Mucosa of gallbladder (tissue), 1 donor: ENCODE measurements at regions not wholly inside any gene's neighbourhood (a gene's known extent, or its start where the extent isn't known, plus 50 kb on each side); places are given as distances from the start of the nearest gene placed in this dataset.
A peak's percentile ranks its signal among the peaks of the same experiment; 100 is the strongest.

Experiments
- DNase-seq: peaks from one replicate; pipeline ENCODE4 v3.0.0-alpha.2; 2020; ENCODE audit warnings: low spot score
- donor health status: DM: no; HTN: no; CAD: no.

DNA sequence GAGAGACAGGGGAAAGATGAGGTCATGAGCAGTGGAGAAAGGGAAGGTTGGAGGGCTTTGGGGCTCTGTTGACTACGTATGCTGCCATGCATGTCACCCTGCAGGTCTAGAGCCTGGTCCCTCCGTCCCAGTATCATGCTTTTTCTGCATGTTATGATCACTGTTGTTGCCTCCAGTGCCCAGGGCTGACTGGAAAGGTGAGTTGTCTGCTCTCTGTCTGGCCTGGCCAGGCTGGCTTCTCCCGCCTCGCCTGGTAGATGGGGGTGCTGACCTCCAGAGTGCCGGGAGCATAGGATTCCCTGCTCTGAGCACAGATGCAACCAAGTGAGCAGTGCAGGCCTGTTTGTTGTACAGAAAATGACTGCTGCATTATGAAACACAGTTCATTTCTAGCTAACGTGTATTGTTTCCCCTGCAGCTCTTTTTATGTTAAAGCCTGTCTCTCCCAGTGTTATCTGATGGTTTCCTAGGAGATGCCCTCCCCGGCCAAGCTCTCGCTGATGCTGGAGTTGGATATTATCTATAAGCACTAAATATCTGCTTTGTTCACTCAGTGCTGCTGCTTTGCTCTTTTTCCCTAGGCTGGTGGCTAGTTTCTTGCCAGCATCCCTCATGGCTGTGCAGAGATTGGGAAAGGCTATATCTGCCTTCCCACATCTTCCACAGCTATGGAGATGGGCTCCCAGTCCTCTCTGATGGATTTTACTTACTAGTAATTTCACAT is 158.2 kb downstream of the TDRD15 start:
- no peak for DNase-seq

DNA sequence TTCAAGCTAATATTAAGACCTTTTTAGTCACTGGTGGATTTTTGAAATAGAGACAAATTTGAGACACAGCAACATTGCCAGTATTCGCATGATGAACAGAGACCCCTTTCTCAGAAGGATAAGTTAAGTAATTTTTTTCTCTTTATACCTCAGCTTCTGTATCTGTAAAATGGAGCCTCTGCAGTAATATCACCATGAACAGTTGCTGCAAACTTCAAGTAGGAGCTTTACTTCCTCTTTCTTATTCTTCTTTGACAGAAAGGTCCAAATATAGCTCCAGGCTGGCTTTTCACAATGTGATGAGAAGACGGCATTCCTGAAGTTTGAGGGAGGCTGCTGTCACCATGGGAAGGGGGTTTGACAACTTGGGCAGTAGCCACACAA is 158.7 kb downstream of the TDRD15 start:
- no peak for DNase-seq

DNA sequence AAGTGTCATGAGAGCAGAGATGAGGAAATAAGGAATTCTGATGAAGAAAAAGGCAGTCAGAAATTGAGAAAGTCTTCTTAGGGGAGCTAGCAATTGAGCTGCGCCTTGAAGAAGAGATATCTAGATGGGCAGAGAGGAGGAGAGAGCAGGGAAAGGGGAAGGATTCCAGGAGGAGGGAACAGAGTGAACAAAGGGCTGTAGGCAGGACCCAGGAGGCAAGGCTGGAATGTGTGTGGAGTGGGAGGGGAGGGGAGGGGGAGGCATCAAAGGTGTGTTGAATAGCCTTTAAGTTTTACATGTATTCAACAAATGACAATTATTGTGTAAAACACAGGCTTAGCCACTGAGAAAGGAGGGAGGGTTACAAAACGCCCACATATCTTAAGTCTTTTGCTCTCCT is 164.5 kb downstream of the TDRD15 start:
- DNase-seq: no peak

DNA sequence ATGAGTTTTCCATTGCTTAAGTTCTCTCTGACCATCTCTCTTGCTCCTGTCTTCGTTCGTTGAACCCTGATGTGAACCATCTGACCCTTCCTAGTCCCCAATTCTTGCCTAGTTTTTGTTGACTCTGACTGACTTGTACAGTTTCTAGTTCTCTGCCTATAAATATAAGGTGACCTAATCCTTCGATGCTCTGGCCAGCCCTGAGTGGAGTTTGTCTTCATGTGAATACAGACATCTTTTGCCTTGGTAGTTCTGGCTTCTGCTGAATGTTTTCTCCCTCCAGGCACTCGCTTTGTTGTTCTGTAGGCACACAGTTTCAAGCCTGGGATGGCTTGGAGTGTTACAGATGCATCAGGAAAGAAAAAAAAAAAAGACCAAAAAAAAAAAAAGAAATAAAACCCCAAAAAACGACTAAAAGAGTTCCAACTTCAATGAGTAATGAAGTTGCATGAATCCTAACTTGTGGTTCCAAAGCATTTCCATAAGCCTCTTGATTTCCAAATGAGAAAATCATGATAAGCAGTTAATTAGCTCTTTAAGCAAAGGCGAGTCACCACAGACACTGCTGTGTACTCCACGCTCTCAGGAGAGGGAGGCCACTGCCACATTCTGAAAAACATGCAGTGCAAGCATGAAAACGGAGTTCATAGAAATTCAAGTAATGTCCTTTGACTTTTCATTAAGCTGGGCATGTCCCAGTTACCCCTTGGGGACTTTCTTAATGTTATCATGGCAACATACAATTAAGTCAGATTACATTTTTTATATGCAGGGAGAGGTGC is 165.2 kb downstream of the TDRD15 start:
- DNase-seq: no peak

DNA sequence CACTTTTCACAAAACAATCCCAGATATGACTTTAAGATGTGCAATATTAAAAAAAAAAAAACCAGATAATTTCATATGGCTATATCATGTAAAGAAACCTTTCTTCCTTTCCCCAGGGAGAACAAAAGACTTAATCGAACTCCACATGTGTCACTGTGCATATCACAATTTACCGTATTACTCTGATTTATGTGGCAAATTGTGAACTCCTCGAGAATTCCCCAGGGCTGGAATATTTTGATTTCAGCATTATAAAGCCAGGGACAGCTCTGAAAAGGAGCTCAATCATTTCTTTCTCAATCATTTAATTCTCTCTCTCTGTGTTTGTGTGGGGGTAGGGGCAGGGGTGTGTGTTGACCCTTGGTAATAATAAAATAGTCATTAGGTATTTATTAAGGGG is 165.8 kb downstream of the TDRD15 start:
- DNase-seq: no peak

DNA sequence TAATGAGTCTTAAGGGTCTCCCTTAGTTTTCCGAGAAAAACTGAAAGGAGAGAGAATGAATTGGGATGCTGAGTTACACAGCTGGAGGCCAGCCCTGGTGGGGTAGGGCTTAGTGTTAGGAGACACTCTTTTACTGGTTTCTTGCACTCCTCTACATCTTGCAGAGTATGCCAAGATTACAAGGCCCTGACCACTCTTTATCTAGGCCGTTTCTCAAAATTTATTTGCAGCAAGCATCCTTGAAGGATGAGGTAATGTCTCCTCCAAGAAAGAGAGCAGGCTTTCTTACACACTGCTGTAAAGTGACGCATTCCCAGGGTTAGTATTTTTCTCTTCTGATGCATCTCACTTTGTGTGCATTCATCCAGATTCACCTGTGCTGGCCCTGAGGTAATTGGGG is 166.2 kb downstream of the TDRD15 start:
- DNase-seq: no peak

DNA sequence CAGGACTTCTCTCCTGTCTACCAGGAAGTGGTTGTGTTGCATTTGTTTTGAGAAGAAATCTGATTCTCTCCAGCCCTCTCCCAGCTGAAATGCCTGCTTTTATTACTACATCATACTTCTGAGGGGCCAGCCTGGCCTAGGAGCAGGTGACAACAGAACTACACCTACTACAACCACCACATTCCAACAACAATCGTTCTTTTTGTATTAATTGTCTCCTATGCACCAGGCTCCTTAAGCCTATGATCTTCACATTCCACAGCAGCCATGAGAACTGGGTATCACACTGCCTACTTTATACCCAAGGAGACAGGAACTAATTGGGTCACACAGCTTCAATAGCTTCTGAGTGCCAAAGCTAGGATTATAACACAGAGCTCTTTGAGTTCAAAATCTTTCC is 167.7 kb downstream of the TDRD15 start:
- no peak for DNase-seq

DNA sequence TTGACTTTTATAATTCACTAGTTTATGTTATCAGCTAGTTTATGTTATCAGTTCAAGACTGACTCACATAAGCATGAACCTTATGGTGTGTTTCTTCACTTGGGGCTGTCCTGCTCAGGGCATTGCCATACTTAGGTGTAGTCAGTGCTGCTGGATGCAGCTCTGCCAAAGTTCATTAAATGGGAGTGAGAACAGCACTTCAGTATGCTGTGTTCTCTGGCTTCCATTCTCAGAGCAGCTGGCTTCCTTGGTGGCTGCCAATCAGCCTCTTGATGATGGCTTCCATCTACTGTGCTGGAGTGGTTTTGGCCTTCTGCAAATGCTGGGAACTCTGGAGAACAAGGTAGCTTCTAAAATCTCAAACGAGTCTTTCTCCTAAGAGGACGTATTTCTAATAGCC is 170.7 kb downstream of the TDRD15 start:
- no peak for DNase-seq

DNA sequence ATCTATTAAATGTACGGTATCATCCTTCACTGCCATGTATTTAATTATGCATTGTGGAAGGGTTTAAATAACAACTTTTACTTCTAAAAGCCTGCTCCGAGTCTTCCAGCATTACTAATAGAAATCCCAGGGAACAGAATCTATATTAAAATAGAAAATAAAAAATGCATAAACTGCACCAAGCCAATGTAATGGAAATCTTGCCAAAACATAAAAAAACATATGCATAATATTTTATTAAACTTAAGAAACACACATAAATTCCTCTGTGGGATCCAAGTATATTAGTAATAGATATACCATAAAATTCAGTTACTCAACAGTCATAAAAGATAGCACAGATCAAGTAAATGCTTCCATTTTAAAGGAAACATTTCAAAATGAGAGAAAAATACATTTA is 175.6 kb downstream of the TDRD15 start:
- DNase-seq: no peak

DNA sequence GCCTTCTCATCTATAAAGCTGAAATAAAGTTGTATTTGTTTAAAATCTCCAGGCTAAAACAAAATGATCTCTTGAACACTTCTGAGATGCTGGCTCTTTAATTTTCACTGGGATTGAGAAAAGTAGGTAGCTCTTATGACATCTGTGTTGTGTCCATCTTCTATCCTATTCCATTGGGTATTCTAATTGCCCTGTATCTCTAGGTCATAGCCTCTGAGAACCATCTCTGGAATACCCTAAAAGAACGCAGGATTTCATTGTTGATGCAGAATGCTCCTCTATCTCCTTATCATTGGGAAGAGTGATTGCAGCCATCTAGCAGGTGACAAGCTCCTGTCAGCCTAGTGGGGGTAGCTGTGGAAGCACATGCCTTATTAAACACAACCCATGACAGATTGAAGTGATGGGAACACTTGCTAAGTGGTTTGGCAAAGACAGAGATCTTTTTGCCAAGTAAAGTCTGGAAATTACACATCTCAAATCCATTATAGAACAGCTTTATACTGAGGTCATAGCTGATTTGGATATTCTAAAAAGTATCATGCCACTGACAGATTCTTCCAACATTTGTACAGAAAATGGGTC is 178.2 kb downstream of the TDRD15 start:
- DNase-seq: no peak

DNA sequence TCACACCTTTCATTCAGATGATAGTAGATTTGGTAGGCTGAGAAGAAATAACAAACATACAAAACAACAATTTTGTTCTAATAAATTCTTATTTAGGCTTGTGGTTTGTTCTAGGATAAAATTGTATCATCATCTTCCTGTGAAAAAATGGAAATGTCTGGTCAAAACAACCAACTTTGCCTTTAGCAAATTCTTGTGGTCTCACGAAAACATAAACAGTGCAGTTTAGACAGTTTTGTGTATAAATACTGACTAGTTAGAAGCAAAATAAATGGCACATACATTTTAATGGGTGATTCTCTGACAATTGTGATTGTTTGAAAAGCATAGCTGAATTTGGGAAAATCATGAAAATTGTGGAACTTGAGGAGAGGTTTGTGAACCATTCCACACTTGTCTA is 180.1 kb downstream of the TDRD15 start:
- no peak for DNase-seq

DNA sequence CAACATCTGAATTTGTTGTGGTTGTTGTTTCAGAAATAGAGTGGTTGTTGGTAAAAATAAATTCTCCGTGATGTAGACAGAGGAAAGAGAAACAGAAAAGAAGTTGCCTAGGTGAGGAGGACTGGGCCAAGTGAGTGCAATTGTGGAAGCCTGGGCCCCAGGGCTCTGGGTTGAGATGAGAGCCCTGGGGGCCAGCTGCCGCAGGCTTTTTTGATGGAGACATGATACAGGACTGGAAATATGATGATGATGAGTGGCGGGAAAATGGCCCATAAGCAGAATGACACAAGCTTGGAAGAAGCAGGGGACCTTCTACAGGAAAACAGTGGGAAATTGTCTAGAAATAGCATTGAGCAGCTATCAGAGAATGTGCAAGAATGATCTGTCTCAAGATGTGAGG is 181.8 kb downstream of the TDRD15 start:
- DNase-seq: no peak

DNA sequence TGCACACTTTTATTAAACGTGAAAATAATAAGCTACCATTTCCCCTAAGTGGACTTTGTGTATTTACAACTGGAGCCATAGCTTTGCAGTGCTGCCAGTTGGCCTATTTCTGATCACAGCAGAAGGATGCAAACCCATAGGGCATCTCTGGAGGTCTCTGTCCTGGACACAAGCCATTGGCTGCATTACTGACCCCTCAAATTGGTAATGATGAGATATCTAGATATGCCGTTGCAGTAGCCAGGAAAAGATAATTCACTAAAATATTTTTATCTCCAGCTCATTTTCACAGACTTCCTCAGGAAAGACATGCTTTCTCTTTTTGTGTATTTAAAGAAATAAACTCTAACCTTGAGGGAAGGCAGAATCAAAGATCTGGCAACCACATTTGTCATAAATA is 182.5 kb downstream of the TDRD15 start:
- no peak for DNase-seq

DNA sequence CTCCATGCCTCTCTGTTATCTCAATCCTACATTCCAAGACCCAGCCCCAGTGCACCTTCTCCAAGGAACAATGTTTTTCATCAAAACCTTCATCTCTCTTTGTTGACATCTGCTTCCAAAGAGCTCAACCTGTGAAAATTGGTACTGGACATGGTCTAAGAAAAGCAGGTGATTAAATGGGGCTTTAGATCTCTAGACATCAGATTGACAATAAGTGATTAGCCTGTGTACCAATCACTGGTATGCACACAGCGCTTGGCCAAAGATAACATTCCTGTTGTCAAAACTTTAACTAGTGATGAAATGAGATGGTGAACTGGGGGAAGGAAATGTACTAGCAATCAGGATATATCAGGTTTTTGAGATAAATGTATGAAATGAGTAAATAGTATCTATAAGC is 183.3 kb downstream of the TDRD15 start:
- no peak for DNase-seq

DNA sequence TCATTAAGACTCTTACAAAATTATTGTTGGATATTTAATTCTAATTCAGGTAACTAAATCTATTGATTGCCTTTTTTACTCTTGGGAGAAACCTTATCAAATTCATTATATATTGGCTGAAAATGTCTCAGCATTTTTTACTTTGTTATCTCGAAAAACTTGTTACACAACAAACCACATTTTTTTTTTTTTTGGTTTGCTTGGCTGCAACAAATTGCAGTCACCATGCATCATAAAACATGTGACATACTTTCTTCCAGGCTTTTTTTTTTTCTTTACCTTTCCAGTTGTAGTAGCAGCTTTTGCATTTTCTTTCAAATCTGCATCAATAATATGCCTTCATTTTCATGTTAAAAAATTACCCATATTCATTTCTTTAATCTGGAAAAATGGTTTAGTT is 186.7 kb downstream of the TDRD15 start:
- DNase-seq: no peak

DNA sequence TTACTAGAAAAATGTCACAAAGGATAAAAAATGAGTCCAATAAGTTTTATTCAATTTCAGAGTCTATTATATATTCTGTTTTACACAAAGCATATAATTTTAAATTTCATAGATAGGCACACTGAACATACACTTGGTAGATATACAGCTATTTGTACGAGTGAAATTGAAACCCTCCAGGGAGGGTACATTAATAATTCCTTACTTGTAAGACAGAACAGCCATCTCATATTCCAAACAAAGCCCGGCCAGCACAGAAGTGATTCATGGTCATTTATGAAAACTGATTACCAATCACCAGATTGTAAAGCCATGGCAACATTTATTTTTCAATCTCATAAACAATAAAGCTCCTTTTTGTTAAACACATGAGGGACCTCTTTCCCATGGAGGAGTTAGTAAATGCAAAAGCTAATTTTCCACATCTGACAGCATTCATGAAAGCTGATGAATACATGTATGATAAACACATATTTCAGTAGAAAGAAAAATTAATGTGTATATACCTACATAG is 190.6 kb downstream of the TDRD15 start:
- no peak for DNase-seq

DNA sequence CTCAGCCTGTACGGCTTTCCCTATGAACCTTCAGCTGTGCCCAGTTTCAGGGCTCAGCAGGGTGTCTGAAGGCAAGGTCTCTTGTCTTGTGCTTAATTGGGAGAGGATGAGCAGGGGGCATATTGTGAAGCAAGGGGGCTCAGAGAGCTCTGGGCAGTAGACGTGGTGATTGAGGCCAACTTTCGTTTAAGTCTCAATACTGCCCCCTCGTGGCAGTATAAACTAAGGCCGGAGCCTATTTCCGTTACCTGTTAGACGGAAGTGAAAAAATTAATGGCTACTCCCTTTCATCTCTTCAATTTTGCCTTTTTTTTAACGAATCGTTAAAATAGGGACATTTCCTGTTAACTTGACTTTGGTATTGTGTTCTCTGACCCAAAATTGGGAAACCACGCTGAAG is 193.4 kb downstream of the TDRD15 start:
- DNase-seq: peak; percentile 47

DNA sequence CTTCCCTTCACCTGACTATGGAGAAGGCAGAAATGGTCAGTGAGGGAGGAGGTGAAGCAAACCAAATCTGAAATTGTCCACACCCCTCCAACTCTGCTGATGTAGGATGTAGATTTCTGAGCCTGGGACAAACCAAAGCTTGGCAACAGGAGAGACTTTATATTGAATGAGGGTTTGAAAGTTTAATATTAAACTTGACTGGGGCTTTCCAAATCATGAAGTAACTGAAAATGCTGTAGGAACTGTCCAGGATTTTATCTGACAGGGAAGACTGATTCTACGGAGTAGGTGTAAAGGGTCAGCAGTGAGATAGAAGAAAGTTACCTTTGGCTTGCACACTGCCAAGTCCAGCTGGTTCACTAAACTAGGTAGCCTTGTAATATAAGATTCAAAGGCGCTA is 194.5 kb downstream of the TDRD15 start:
- DNase-seq: no peak

DNA sequence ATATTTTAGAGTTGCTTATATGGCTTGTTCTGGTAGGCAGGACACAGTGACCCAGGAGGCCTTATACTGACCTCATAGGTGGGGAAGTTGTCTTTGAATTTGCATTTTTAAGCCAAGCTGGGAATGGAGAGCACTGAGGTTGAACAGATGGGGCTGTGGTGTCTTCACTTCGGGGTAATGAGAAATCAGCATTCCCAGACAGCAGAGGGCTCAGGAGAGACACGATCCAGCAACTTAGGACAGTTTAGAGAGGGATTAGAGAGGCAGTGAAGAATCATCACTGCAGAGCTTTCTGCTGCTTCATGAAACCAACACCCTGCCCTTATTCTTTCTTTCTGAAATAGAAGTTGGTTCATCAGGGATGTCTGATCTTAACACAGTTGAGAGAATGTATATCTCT is 202.4 kb downstream of the TDRD15 start:
- DNase-seq: no peak

DNA sequence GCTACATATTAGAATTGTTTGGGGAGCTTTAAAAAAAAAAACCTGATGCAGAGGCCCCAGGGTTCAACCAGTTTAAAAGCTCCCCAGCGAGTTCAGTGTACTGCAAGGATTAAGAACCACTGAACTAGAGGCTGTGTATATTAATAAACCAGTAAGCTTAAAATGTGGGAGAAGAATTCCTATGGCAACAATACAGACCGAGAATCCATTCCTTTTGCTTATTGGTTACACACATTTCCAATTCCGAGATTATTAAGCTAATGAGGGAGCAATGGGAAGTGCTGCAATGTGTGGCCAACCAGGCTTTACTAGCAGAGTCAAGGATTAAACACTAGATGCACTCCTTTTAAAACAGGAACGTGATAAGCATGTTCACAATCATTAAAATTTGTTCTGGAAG is 204.4 kb downstream of the TDRD15 start:
- no peak for DNase-seq

DNA sequence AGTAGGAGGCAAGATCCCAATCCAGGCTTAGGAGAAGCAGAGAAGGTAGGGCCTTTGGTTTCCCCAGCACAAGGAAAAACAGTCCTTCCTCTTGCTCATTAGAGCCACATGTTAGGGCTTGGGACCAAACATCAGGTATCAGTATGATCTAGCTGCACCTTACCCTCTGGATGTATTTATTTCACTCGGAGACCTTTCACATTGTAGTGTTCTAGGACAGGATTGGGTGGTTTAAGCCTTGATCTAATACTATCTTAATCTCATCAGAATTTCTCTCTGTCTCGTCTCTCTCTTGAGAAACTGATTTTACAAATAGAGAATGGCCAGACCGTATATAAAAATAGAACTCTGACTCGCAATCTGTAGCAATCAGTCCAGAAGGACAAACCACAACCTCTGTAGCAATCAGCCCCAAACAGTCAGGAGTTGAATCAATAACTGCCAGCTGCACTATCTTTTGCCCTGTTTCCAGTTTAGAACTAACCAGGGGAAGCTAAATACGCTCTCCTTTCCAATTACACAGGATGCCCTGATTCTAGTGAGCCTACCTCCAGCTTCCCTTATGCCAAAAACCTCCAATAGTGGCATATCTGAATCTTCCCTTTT is 207.1 kb downstream of the TDRD15 start:
- DNase-seq: no peak

DNA sequence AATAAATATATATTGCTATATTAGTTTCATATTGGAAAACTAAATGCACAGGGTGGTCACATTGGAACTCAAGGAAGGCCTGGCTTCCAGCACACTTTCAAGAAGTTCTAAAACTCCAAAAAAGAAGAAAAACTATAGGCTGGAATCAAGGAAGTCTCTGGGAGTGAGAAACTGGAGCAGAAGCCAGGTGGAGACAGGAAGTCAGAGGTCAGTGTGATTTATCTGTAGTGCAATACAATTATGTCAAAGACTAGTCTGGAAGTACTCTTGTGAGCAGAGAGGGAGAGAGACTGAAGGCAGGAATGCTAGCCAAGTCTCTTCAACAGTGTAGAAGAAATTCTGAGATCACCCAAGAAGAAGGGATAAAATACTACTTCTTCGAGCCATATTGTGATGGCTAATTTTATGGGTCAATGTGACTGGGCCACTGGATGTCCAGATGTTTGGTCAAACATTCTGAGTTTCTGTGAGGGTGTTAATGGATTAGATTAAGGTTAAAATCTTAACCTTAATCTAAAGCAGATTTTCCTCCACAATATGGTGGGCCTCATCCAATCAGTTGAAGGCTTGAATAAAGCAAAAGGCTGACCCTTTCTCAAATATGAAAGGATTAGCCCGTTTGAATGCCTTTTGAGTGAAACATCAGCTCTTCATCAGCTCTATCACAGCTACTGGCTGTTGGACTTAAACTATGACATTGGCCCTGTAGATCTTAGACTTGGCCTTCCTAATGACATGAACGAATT is 208.0 kb downstream of the TDRD15 start:
- DNase-seq: no peak
